Testis (tissue), 2 donors: ENCODE measurements at regions not wholly inside any gene's neighbourhood (a gene's known extent, or its start where the extent isn't known, plus 50 kb on each side); places are given as distances from the start of the nearest gene placed in this dataset.

Experiments used
- DNase-seq: peaks from one replicate; pipeline ENCODE4 v3.0.0-alpha.2; 2019
- H3K27ac ChIP-seq, 2 donors: fragments of 200-600 bp; sonication (generic); one replicate each; pipeline ENCODE4 v1.5.1; 2019
- H3K27me3 ChIP-seq: fragments of 200-600 bp; sonication (generic); one replicate; pipeline ENCODE4 v1.5.1; 2019
- H3K36me3 ChIP-seq: fragments of 200-600 bp; sonication (generic); one replicate; pipeline ENCODE4 v1.5.1; 2017; ENCODE audit warnings: low read depth; ENCODE audit errors: missing control alignments
- H3K4me1 ChIP-seq: fragments of 200-600 bp; sonication (generic); one replicate; pipeline ENCODE4 v1.5.1; 2019
- H3K4me3 ChIP-seq, 2 donors: fragments of 200-600 bp; sonication (generic); one replicate each; pipeline ENCODE4 v1.5.1; 2017 to 2019
- H3K9me3 ChIP-seq: fragments of 200-600 bp; sonication (generic); one replicate; pipeline ENCODE4 v1.5.1; 2017
- CTCF ChIP-seq, 3 experiments: fragments of 450-650 bp in 2 of 3; fragments of 200-600 bp in 1 of 3; sonication (generic) in 1 of 3; IDR thresholded peaks; one replicate each; pipeline ENCODE4 v1.5.1; 2016 to 2019; ENCODE audit warnings: antibody characterized with exemption in 3 of 3, mild to moderate bottlenecking in 2 of 3, moderate library complexity in 1 of 3
- POLR2A ChIP-seq: fragments of 450-650 bp; IDR thresholded peaks from one replicate; pipeline ENCODE4 v1.6.1; 2017; ENCODE audit warnings: antibody characterized with exemption, mild to moderate bottlenecking, moderate library complexity
- WGBS, 2 donors: methylation state at CpG; one replicate each; pipeline ENCODE4 v1.1.5; 2018; 5-methylcytosine and 5-hydroxymethylcytosine counted together
- intact Hi-C: fragments of 100-400 bp; cut with DNase I; formaldehyde crosslinking; loops from one replicate; pipeline ENCODE4 v1.15.1; 2023; ENCODE audit warnings: low total_unique reads

DNA sequence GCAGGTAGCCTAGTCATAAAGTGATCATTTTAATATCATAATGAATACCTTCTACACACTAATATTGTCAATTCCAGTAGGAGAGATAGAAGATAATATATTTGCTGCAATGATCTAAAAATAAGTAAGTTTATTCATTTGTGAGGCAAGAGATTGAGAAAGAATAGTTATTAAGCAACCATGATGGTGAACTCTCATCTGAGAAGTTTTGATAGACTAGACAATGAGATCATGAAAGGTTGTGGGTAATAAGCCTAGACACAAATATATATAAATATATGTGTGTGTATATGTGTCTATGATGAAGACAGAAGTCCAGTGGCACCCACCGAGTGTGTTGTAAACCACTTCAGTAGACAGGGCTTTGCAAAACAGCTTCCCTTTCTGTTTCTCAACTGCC is 181.0 kb upstream of the CHST9 start:
- Histone ChIP-seq H3K4me3 (no peak overlapping the region), H3K9me3 (no peaks in the 10 kb centered on the region), H3K36me3 (no peaks in the 10 kb centered on the region), H3K4me1 (no peaks in the 10 kb centered on the region), H3K27me3 (no peaks in the 10 kb centered on the region), H3K27ac (no peak overlapping the region)
- no peak for DNase-seq
- WGBS, 2 donors = 71 to 92% methylated on average over 1 of the region's 1 CpG
- no peak for TF ChIP-seq CTCF (IDR thresholded peaks at IDR 0.05)
- no peak for TF ChIP-seq POLR2A
- intact Hi-C loops = no loop called here

DNA sequence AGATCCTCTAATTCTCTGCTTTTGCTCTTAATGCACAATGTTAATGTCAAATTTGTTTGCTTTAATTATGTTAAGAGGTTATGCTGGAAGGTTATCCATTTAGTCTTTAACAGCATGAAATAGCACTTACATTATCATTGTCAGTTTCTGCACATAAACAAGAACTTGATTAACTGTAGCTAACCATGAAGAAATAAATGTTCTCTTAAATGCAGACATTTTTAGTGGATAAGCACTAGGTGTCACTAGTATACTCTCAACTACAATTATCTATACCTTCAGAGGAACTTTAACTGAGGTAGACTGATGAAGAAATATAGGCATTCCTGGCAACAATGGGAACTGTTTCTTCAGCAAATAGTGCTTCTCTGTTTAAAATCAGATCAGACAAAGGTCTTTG is 178.8 kb upstream of the CHST9 start:
- Histone ChIP-seq H3K9me3 (no peaks in the 10 kb centered on the region), H3K4me1 (no peaks in the 10 kb centered on the region), H3K27me3 (no peaks in the 10 kb centered on the region), H3K36me3 (no peaks in the 10 kb centered on the region), H3K4me3 (no peak overlapping the region), H3K27ac (no peak overlapping the region)
- TF ChIP-seq POLR2A = no peak
- no peak for TF ChIP-seq CTCF (IDR thresholded peaks at IDR 0.05)
- intact Hi-C loops = no loop called here
- DNase-seq = no peak

- Histone ChIP-seq H3K36me3 (no peaks in the 10 kb centered on the region), H3K27me3 (no peaks in the 10 kb centered on the region), H3K9me3 (no peaks in the 10 kb centered on the region), H3K4me1 (no peaks in the 10 kb centered on the region), H3K27ac (no peak overlapping the region), H3K4me3 (no peak overlapping the region)
- WGBS, 2 donors = 69 to 70% methylated on average over 2 of the region's 2 CpGs
- intact Hi-C loops = no loop called here
- no peak for DNase-seq
- TF ChIP-seq POLR2A (no peak), CTCF (IDR thresholded peaks at IDR 0.05) (no peak)
Observed at GRCh38 chr18:27361477-27361876, 176.4 kb upstream of the CHST9 start.

GRCh38 chr18:27355308-27355707 is 170.2 kb upstream of the CHST9 start:
- intact Hi-C loops = no loop called here
- WGBS, 2 donors = 87 to 94% methylated on average over 4 to 5 of the region's 5 CpGs
- Histone ChIP-seq H3K36me3 (no peaks in the 10 kb centered on the region), H3K9me3 (no peaks in the 10 kb centered on the region), H3K27me3 (no peaks in the 10 kb centered on the region), H3K27ac (no peak overlapping the region), H3K4me1 (no peaks in the 10 kb centered on the region), H3K4me3 (no peak overlapping the region)
- DNase-seq = no peak
- TF ChIP-seq CTCF (IDR thresholded peaks at IDR 0.05) = no peak
- TF ChIP-seq POLR2A = no peak

- WGBS, 2 donors = 72 to 82% methylated on average over 4 of the region's 4 CpGs
- Histone ChIP-seq H3K36me3 (no peaks in the 10 kb centered on the region), H3K4me3 (no peak overlapping the region), H3K4me1 (no peaks in the 10 kb centered on the region), H3K27ac (no peak overlapping the region), H3K9me3 (no peaks in the 10 kb centered on the region), H3K27me3 (no peaks in the 10 kb centered on the region)
- intact Hi-C loops = no loop called here
- DNase-seq = no peak
- TF ChIP-seq CTCF (IDR thresholded peaks at IDR 0.05) = no peak
- no peak for TF ChIP-seq POLR2A
Observed at GRCh38 chr18:27353273-27353672, 168.2 kb upstream of the CHST9 start.
